Stimulated activated CD8-positive, alpha-beta memory T cell treated with anti-CD3 and anti-CD28 coated beads, Interleukin-4, amount 100 ng/mL, for 1 hour (primary cell): ENCODE measurements at regions not wholly inside any gene's neighbourhood (a gene's known extent, or its start where the extent isn't known, plus 50 kb on each side); places are given as distances from the start of the nearest gene placed in this dataset.

Experiments used
- DNase-seq, 2 donors: peaks; one replicate each; pipeline ENCODE4 v3.0.0-alpha.2; 2020; ENCODE audit warnings: low read depth in 2 of 2, low spot score in 1 of 2

DNA sequence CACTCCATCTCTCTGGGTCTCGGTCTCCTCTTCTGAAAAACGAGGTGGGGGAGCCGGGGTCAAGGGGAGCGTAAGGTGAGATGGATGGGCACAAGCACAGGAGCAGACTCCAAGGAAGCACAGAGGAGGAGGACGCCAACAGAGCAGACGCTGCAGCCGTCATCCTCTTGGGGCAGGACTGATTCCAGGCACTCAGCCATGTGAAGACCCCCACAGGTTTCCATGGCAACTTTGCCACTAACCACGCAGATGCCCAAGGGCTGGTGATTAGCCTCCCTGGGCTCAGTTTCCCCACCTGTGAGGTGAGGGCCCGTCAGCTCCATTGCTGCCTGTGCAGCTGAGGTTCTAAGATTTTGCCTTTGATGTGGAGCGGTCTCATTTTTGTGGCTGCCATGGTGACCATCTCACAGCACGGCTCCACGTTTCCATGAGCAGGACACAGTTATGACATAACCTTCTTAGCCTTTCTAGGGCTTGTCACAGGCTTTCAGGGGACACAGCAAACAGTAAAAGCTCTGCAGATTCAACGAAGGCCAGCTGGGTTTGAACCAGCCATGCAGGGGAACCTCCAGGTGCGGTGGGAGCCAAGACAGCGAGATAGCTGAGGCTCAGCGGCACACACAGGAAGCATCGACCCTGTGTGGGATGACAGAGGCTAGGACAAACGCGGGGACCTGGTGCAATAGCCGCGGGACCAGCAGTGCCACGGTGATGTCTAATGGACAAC, 170.3 kb downstream of the NUP210 start:
- DNase-seq = no peak

DNA sequence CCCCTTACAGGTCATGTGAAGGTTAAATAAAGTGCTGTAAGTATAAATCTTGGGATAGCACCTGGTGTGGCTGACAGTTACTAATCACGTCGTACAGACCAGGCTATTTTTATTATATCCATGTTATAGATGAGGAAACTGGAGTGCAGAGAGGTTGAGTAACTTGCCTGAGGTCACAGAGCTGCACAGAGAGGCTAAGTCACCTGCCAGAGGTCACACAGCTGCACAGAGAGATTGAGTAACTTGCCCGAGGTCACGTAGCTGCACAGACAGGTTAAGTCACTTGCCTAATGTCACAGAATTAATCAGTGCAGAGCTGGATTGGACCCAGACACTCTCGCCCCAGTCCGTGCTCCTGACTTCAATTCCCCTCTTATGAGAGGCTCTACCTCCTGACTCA, 171.5 kb downstream of the NUP210 start:
- no peak for DNase-seq

DNA sequence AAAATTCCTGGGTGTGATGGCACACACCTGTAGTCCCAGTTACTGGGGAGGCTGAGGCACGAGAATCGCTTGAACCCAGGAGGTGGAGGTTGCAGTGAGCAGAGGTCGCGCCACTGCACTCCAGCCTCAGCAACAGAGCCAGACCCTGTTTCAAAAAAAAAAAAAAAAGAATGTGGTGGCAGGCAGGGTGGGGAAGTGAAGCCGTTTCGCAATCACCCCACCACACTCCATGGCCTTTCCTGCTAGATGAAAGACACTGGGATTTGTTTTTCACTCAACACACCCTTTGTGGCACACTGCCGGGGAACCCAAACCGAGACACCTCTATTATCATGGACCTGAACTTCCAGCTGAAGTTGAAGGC, 172.4 kb upstream of the IQSEC1 start:
- no peak for DNase-seq

DNA sequence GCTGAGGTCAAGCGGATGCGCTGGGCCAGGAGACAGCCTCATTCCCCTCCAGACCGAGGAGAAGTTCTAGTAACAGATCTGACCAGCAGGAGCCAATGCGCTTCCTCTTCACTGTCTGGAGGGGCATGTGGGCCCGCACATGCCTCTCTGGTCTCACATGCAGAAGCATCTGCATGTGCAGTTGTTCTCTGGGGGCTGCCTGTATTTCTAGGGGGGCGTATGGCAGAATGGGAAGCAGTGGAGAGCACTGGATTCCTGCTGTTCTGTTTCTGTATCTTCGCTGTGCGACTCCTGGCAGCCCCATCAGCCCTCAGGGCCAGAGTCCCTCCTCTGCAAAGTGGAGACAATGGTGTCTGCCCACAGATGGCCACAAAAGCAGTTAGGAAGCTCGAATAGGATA, 170.4 kb upstream of the IQSEC1 start:
- no peak for DNase-seq

DNA sequence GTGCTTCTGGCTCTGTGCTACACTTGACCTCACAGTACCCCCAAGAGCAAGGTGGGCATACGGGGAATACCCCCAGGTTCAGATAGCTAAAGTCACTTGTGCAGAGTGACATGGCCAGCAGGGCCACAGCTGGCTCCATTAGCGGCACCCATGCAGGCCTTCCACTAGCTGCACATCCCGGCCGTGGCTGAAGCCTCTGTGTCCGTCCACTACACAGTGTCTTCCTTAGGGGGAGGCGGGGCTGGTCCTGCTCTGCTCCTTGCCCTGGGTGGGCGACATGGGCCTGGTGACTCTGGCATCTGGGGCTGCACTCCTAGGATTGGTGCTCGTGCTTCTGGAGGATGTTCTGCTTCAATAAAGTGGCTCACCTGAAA, 169.1 kb upstream of the IQSEC1 start:
- DNase-seq = no peak

DNA sequence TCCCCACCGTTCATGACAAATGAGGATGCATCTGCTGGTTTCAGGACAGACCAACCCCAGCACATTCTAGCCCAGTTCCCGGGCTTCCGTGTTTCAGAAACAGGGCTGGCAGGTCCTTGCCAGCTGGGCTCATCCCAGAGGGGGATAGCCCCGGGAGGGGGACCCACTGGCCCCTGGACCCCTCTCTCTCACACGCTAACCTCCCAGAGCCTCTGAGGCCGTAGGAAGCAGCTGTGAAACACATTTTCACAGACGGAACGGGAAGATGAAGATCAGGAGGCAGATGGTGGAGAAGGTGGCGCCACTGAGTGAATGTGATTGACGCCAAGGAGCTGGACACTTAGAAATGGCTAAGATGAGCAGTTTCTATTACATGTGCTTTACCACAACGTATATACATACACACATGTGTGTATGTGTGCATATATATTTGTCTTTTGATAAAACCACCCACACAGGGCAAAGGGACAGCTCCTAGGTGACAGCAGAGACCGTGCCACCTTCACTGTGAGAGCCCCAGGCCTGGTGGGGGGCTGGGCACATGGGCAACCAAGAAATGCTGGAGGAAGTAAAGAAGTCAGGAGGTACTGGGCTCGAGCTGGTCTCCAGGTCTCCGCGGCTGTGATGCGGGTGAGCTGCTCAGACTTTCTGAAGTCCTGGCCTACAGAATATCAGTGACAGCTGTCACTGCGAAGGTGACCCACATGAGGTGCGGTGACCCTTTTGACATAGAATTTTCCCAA, 168.6 kb upstream of the IQSEC1 start:
- DNase-seq = no peak

DNA sequence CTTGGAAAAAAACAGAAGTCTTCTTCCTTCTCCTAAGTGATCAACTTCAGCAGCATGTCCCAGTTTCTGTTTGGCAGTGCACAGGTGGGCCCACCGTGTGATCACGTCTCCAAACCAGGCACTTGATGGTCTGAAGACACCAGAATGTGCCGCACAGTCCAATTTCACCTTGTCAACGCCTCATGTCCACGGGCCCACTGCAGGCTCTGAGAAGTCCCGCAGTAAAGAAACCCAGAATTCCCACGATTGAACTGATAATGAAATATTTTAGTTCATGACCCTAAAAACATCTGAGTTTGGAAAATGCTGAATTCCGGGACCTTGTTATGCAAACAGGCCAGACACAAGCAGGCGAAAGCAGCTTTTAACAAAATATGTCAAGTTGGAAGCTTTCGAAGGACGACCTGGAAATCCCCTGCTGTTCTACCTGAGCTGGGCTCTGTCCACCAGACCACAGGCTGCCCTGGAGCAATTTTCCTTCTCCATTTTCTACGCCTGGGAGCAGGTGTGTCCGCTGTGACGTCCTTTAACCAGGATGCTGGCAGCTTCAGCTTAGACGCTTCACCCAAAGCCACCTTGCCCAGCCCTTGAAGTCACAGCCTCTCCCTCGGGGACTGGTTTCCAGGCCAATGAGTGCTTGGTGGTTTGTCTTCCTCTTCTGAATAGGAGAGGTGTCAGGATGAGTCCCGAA, 167.8 kb upstream of the IQSEC1 start:
- DNase-seq = no peak

DNA sequence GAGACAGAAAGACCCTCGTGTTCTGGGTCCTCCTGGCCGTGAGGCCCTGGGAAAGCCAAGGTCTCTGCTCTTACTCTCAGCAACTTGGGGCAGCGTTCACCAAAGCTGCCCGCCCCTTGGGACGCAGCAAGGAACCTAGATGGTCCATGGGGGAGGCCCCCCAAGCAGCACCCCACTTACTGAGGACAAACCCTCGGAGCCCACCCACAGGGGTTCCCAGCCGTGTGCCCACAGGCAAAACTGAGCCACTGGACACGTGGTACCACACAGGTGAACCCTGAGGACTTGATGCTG, 166.2 kb upstream of the IQSEC1 start:
- DNase-seq = no peak

DNA sequence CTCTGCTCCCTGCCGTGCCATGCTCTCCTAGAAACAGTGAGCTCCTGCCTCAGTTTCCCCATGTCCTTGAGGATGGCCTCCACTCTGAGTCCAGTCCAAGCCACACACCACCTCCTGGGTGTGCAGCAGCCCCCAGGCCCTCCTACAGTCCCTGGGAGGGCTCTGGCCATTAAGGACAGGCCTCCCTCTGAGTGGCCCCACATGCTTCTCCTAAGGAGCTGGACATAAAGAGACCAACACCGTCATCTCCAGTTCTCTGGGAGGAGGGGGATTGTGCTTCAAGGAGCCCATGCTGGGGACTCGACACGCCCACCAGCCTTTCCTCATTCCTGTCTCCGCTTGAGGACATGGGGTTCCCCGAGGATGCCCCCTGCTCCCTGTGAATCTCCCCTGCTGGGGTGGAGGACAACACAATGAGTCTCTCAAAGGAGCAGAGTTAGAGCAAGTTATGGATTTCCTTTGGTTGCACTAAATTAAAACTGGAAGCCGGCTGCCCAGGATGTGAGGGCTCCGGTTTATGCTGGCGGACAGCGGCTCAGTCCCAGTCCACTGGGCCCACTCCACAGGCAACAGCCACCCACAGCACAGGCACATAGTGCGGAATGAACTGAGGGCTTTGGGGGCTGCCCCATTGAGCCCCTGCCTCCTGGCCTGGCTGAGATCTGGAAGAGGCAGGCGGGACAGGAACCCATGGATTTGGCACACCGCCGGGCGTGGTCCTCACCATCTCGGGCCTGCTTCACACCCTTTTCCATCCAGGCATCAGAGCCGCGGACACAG, 165.6 kb upstream of the IQSEC1 start:
- no peak for DNase-seq

DNA sequence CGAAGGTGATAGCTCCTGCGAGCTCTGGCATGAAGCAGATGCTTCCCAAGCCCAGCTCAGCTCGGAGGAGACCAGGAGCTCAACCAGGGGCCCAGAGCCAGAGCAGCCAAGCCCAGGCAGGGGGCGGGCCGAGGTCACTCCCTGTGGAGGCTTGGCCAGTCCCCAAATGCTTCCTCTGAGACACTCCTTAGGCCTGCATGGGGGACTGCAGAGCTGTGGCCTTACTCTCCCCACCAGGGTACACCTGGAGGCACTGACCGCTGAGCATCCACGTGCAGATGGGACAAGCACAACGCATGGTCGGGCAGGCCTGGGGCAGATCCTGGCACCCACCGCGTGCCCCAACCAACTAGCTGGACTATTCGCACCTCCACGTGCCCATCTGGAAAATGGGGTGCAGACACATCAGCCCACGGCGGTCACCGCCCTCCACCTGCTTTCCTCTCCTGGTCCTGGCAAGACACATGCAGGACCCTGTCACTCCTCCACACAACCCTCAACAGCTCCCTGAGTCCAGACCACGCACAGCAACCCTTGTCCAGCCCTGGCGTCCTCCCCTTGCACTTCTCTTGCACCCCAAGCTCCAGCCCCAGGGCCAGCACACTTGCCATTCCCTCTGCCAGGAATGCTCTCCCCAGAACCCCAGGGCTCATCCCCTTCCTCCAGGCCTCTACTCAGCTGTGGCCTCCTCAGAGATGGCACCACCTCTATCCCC, 164.7 kb upstream of the IQSEC1 start:
- no peak for DNase-seq

DNA sequence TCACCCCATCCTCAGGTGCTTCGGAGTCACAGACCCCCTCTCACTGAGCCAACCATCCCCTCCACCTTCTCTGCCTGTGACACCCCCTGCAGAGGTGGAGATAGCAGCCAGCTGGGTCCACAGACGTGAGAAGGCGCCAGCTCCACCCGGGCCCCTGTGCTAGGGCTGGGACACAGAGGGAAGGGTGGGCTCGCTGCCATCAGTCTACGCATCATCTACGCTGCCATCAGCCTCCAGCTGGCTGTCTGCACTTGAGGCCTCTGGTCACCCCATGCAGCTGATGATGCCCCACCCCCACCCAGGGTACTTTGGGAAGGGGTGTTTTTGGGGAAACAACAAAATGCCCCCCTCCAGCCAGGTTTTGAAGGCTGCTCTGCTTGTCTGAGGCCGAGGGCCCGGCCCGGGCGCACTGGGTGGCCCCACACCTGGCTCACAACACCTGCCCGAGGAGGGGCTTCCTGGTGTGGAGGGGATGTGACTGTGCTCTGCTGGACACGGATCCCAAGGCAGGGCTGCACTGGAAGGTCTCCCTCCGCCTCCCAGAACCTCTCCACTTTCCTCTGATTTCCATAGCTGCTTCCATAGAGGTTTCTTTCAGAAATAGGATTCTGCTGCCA, 163.4 kb upstream of the IQSEC1 start:
- DNase-seq = no peak

DNA sequence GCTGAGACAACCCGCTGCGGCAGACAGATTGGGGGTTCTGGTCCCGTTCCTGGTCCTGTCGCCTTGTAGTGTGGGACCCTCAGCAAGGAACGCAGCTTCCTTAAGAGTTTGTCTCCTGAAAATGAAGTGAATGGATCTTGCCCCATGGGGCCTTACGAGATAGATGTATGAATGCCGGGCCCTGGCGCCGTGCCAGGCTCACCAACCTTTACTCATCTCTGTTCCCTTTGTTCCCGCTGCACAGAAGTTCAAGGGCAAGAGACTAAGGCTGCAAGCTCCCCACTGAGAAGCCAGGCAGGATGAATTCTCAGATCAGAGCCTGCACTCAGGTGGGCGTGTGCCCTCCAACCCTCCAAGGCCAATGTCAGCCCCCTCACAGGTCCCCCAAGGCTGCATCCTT, 162.7 kb upstream of the IQSEC1 start:
- DNase-seq = no peak

DNA sequence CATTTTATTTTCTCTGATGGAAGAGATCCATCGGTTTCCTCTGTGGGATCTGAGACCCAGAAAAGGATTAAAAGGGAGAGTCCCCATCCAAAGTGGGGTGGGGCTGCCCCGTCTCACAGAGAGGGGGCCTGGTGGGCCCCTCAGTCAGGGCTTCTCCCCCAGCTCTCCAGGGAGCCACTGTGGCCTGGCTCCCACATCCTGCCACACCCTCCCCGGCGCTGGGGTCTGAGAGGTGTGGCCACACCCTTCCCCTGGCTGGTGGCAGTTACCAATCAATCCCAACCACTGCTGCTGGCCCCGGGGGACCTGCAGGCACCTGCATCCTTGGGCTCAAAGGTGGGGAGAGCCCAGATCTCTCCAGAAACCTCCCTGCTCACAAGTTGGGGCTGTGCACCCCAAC, 161.8 kb upstream of the IQSEC1 start:
- DNase-seq = no peak

DNA sequence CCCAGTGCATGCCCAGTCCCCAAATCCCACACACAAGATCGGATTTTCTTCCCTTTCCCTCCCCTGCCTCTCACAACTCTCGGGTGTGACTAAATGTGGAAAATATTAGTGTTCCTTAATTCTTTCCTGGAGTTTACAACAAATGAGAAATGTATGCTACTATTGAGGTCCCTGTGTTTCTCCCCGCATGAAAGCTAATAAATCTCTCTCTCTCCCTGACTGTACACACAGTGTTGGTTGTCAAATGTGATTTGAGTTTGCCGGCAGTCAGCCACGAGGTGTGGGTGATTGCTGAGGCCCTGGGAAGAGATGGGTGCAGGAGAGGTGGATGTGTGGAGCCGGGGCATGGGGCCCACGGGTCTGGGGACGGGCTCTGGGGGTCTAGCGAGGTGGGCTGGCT, 161.4 kb upstream of the IQSEC1 start:
- no peak for DNase-seq

DNA sequence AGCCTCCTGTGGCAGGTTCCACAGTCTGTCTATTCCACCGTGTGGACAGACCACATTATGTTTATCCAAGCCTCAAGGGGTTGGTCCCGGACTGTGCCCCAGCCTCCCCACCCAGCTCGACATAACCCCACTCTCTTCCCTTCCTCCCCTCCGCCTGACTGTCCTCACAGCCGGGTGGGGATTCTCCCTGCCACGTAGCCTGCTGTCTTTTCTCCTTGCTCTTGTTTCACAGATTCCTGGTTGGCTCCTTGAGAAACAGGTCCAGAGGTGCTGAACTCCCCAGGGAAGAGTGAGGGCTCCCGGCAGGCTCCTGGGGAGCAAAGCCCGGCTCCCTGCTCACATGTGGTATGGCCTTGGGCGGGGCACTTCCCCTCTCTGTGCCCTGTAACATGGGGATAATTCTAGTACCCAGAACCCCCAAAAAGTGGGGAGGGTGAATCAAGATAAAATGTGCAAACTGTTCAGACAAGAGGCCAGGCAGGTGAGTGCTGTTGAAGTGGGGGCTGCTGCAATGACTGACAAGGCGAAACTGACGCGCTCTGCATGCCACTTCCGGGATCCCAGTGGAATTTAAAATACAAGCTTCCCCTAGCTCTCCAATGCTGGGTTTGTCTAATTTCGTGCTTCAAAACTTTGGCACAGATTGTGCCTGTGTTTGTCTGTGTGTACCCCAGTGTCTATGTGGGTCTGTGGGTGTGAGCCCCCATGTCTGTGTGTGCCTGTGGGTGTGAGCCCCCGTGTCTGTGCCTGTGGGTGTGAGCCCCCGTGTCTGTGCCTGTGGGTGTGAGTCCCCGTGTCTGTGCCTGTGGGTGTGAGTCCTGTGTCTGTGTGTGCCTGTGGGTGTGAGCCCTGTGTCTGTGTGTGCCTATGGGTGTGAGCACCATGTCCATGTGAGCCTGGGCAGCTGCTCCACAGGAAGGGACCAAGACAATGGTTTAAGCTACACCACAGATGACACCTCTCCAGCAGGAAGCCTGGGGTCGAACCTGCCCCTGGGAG, 160.6 kb upstream of the IQSEC1 start:
- DNase-seq = peak in 1 of 2 donors; percentile 1

DNA sequence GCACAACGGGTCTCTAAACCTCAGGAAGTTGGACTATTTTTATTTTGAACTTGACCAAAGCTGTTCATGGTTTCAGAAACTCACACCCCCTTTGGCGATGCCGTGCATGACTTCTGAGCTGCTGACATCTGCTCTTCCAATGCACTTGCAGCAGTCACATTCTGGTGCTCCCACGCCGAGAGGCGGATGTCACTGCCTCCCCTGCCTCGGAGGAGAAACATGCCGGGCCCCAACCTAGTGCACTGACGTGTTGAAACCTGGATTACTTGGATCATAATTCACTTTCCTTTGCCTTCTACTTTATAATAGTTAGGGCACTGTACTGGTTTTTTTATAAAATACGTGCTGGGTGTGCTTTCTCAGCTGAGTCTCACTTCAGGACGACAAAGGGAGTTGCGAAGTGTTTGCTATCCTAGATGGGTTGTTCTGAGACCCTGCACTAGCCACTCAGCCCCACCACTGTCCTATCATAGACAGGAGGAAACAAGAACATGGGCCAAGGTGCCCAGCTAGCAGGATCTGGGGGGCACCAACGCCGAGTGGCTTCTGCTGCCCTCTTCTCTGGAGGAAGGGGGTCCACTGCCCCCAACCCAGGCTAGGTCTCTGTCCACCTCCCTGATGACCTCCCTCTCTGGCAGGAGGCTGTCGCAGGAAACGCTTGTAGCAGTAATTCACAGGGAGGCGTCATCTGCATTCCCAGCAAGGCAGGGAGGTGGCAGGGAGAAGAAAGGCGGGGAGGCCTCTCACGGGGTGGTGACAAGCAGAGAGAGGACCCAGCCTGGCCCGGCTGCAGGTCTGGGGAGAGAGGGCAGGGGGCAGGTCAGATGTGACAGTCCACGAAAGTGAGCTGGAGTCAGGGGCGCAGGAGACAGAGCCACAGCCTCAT, 158.8 kb upstream of the IQSEC1 start:
- no peak for DNase-seq

DNA sequence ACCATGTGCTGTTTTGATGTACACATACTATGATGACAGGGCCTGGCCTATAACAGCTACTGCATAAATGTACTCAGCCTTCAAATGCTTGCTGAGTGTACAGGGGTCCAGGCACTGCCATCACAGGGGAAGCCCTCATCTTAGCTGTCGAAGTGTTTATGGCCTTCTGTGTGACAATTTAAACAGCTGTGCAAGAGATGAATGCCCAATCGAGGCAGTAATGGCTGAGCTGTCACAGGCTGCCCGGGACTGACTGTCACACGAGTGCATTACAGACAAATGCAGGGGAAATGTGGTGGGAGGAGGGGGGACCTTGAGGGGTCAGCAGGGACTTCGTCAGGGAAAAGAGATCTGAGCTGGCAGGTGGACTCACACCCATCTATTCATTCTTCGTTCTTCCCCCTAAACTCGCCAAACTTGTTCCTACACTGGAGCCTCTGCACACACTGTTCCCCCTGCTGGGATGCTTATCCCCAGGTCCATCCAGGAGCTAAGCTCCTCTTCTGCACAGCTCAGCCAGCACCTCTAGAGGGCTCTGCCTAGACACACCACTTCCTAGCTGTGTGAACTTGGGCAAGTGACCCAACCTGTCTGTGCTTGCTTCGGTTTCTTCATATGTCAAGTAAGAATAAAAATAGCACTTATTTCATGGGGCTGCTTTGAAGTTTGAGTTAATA, 156.2 kb upstream of the IQSEC1 start:
- DNase-seq = no peak

DNA sequence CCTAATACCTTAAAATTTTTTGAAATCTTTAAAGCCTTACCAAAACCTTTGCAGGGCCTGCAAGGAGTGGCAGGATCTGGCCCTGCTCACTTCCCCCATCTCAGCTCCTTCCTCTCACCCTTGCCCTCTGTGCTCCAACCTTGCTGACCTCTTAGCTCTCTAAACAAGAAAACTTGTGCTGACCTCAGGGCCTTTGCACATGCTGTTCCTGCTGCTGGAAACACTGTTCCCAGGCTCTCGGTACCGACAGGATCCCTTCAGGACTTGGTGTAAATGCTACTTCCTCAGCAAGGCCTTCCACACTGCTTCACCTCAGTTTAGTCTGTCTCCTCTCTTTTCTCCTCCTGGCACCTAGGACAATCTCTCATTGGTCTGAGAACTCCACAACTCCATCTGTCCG, 155.4 kb upstream of the IQSEC1 start:
- no peak for DNase-seq
